IMR-90 (cell line): ENCODE measurements at regions not wholly inside any gene's neighbourhood (a gene's known extent, or its start where the extent isn't known, plus 50 kb on each side); places are given as distances from the start of the nearest gene placed in this dataset.

Experiments
- ATAC-seq: fragments of 200-7000 bp; cut with Tn5 transposase; 2 replicates; pipeline ENCODE4 v1.9.1; 2020; ENCODE audit warnings: low read depth, mild to moderate bottlenecking, moderate library complexity
- BruUV-seq: library from RNA; stranded (reverse); fragments of 400-500 nt; replicated peaks from 2 replicates; lab custom pipeline; 2021; lab: Mats Ljungman, UMichigan
- CTCF ChIA-PET: fragments of 300-600 bp; formaldehyde crosslinking; extraction: SDS; loops from one replicate; lab custom pipeline; 2021; ENCODE audit warnings: antibody characterized with exemption; lab: Yijun Ruan, JAX
- POLR2A ChIA-PET: fragments of 300-600 bp; sonication (Branson Sonifier 250); formaldehyde crosslinking; loops from one replicate; lab custom pipeline; 2022; ENCODE audit warnings: antibody characterized with exemption; ENCODE audit not compliant: unreplicated experiment; lab: Charles Lee
- DNase-seq: peaks from one replicate; pipeline ENCODE4 v3.0.0; 2013
- H2AFZ ChIP-seq: replicated peaks from 2 replicates; pipeline ENCODE3; 2013; ENCODE audit warnings: low read length, mild to moderate bottlenecking; ENCODE audit not compliant: poor library complexity
- H2AK5ac ChIP-seq: 2 replicates; pipeline ENCODE4 v1.6.1; 2013; ENCODE audit warnings: low read depth, low read length, inconsistent platforms
- H2AK9ac ChIP-seq: replicated peaks from 2 replicates; pipeline ENCODE3; 2013; ENCODE audit warnings: mild to moderate bottlenecking, low read depth, low read length, moderate library complexity; ENCODE audit not compliant: poor library complexity
- H2BK120ac ChIP-seq: 2 replicates; pipeline ENCODE4 v1.6.1; 2013; ENCODE audit warnings: low read depth, low read length, inconsistent platforms
- H2BK15ac ChIP-seq: 3 replicates; pipeline ENCODE4 v1.6.1; 2013; ENCODE audit warnings: low read depth, low read length, inconsistent platforms
- H2BK20ac ChIP-seq: 2 replicates; pipeline ENCODE4 v1.6.1; 2013; ENCODE audit warnings: low read depth, mild to moderate bottlenecking, inconsistent platforms, low read length, moderate library complexity
- H2BK5ac ChIP-seq: 2 replicates; pipeline ENCODE4 v1.6.1; 2013; ENCODE audit warnings: mild to moderate bottlenecking, low read depth, low read length, inconsistent platforms; ENCODE audit not compliant: poor library complexity, severe bottlenecking
- H3K14ac ChIP-seq: replicated peaks from 2 replicates; pipeline ENCODE4 v1.6.1; 2013; ENCODE audit warnings: low read depth, low read length, inconsistent platforms
- H3K18ac ChIP-seq: 2 replicates; pipeline ENCODE4 v1.6.1; 2013; ENCODE audit warnings: low read depth, low read length, control low read depth
- H3K23ac ChIP-seq: 2 replicates; pipeline ENCODE4 v1.6.1; 2013; ENCODE audit warnings: low read depth, low read length, inconsistent platforms
- H3K27ac ChIP-seq: 2 replicates; pipeline ENCODE4 v1.5.1; 2013; ENCODE audit warnings: mild to moderate bottlenecking, control low read depth, low read length; ENCODE audit not compliant: insufficient read depth
- H3K27me3 ChIP-seq: 2 replicates; pipeline ENCODE4 v1.6.1; 2013; ENCODE audit warnings: low read length; ENCODE audit not compliant: control insufficient read depth, insufficient read depth
- H3K36me3 ChIP-seq: 2 replicates; pipeline ENCODE4 v1.6.1; 2013; ENCODE audit warnings: low read length, mixed read lengths; ENCODE audit not compliant: control insufficient read depth, insufficient read depth
- H3K4ac ChIP-seq: 2 replicates; pipeline ENCODE4 v1.6.1; 2013; ENCODE audit warnings: low read depth, low read length, inconsistent platforms
- H3K4me1 ChIP-seq: 2 replicates; pipeline ENCODE4 v1.6.1; 2013; ENCODE audit warnings: low read length, mixed read lengths; ENCODE audit not compliant: control insufficient read depth, insufficient read depth
- H3K4me2 ChIP-seq: 2 replicates; pipeline ENCODE4 v1.6.1; 2013; ENCODE audit warnings: low read depth, mild to moderate bottlenecking, control low read depth, low read length, moderate library complexity
- H3K4me3 ChIP-seq: 2 replicates; pipeline ENCODE4 v1.5.1; 2013; ENCODE audit warnings: low read depth, mild to moderate bottlenecking, control low read depth, low read length, moderate library complexity; ENCODE audit not compliant: insufficient read depth
- H3K56ac ChIP-seq: 2 replicates; pipeline ENCODE4 v1.6.1; 2013; ENCODE audit warnings: low read length, inconsistent platforms; ENCODE audit not compliant: insufficient read depth; ENCODE audit errors: extremely low read depth
- H3K79me1 ChIP-seq, 2 experiments: 2 replicates each; pipeline ENCODE4 v1.6.1; 2013; ENCODE audit warnings: low read length in 2 of 2, inconsistent platforms in 1 of 2, low read depth in 1 of 2
- H3K9ac ChIP-seq: 2 replicates; pipeline ENCODE4 v1.6.1; 2013; ENCODE audit warnings: low read depth, low read length, control low read depth
- H3K9me1 ChIP-seq: 2 replicates; pipeline ENCODE4 v1.6.1; 2013; ENCODE audit warnings: low read length, inconsistent platforms; ENCODE audit not compliant: insufficient read depth
- H3K9me3 ChIP-seq: 2 replicates; pipeline ENCODE4 v1.6.1; 2013; ENCODE audit warnings: low read length; ENCODE audit not compliant: control insufficient read depth, insufficient read depth
- H4K20me1 ChIP-seq: 2 replicates; pipeline ENCODE4 v1.6.1; 2013; ENCODE audit warnings: low read length, inconsistent platforms; ENCODE audit not compliant: insufficient read depth
- H4K5ac ChIP-seq: 2 replicates; pipeline ENCODE4 v1.6.1; 2013; ENCODE audit warnings: mild to moderate bottlenecking, low read depth, low read length, control low read depth
- H4K8ac ChIP-seq, 2 experiments: 2 replicates each; pipeline ENCODE4 v1.6.1; 2013; ENCODE audit warnings: low read depth in 2 of 2, low read length in 2 of 2, control low read depth in 1 of 2, inconsistent platforms in 1 of 2
- H4K91ac ChIP-seq: 2 replicates; pipeline ENCODE4 v1.6.1; 2013; ENCODE audit warnings: low read depth, low read length, inconsistent platforms; ENCODE audit not compliant: insufficient read depth
- CEBPB ChIP-seq: IDR thresholded peaks from 2 replicates; pipeline ENCODE4 v1.6.1; 2012; ENCODE audit warnings: low read depth, low read length, improper control_type of control experiment
- FOS ChIP-seq: fragments of 150-350 bp; IDR thresholded peaks from 2 replicates; pipeline ENCODE4 v1.6.1; 2016; ENCODE audit warnings: low read depth, low read length
- MAFK ChIP-seq: IDR thresholded peaks from 2 replicates; pipeline ENCODE4 v1.6.1; 2012; ENCODE audit warnings: low read depth, low read length, improper control_type of control experiment
- WGBS, 2 experiments: methylation state at CpG; one replicate each; pipeline versions ENCODE4 v1.1.5 to v1.1.7; 2013; ENCODE audit warnings: missing lambda C conversion rate in 2 of 2; ENCODE audit not compliant: insufficient read length in 1 of 2; ENCODE audit errors: extremely low coverage in 2 of 2; 5-methylcytosine and 5-hydroxymethylcytosine counted together
- dilution Hi-C: fragments of 300-500 bp; cut with HindIII; formaldehyde crosslinking; loops from one replicate; pipeline ENCODE4 v1.14.3; 2018; ENCODE audit warnings: low sequenced_read_pairs; ENCODE audit not compliant: unreplicated experiment
- in situ Hi-C: fragments of 300-500 bp; cut with MboI; formaldehyde crosslinking; loops from 3 replicates; pipeline ENCODE4 v1.14.3; 2019; ENCODE audit warnings: low sequenced_read_pairs, inconsistent platforms, mixed read lengths
- intact Hi-C: fragments of 100-400 bp; cut with micrococcal nuclease; formaldehyde crosslinking; loops from 2 replicates; pipeline ENCODE4 v1.10.0; 2022

GRCh38 chr3:76307556-76307955 is 522.2 kb upstream of the ZNF717 start:
- H3K56ac ChIP-seq, result peak overlapping the region; percentile 38; the same call in 1 of the 2 replicates
- H4K5ac ChIP-seq, result peak overlapping the region; percentile 62
- H3K4me1 ChIP-seq, result peaks cover 9% of the 10 kb centered on the region
- H3K4me3 ChIP-seq, result no peak overlapping the region
- peak overlapping the region; percentile 97 for H2BK120ac ChIP-seq
- ChIA-PET POLR2A (no interaction called here), CTCF (interaction anchor here (0.6 kb wide), 1 partner anchor 180 kb away, joined by 3 read pairs; no protein-coding TSS in a partner anchor)
- H3K79me1 ChIP-seq, result no peaks in the 10 kb centered on the region; a peak in 2 of 4 replicates
- H2BK20ac ChIP-seq, result peak overlapping the region; percentile 95
- peak overlapping the region; percentile 52; the same call in 1 of the 2 replicates for H3K4me2 ChIP-seq
- peak overlapping the region; percentile 61; the same call in 1 of the 2 replicates for H3K23ac ChIP-seq
- ATAC-seq (peak; percentile 5; the same call in 1 of the 2 replicates), DNase-seq (peak; percentile 69)
- peak overlapping the region; percentile 93 for H3K4ac ChIP-seq
- WGBS, 2 experiments, result no CpG with 5 or more reads among the region's 3 CpGs
- no peaks in the 10 kb centered on the region for H3K36me3 ChIP-seq
- in situ Hi-C loops, result no loop called here
- H3K27ac ChIP-seq, result peak overlapping the region; percentile 79
- peak overlapping the region; percentile 90 for H3K14ac ChIP-seq
- H3K27me3 ChIP-seq, result no peaks in the 10 kb centered on the region
- 0 out of 2 replicates have a peak, but pooled peaks cover 8% of the 10 kb centered on the region for H3K9me1 ChIP-seq
- TF ChIP-seq FOS (peak; percentile 37; the same call in 1 of the 2 replicates), CEBPB (peak; percentile 2; the same call in 1 of the 2 replicates), MAFK (no peak; the same call in 1 of the 2 replicates)
- H3K9ac ChIP-seq, result peak overlapping the region; percentile 60; the same call in 1 of the 2 replicates
- H3K9me3 ChIP-seq, result no peaks in the 10 kb centered on the region
- intact Hi-C loops, result loop anchor here (5.0 kb wide), 1 partner anchor 265 kb away; no protein-coding TSS in a partner anchor
- dilution Hi-C loops, result no loop called here
- H2BK5ac ChIP-seq, result peak overlapping the region; percentile 91
- peak overlapping the region; percentile 35; the same call in 1 of the 3 replicates for H2BK15ac ChIP-seq
- H2AK5ac ChIP-seq, result peak overlapping the region; percentile 86
- H3K18ac ChIP-seq, result peak overlapping the region; percentile 99
- H2AFZ ChIP-seq, result peak overlapping the region; percentile 7
- H4K91ac ChIP-seq, result peak overlapping the region; percentile 87
- H4K20me1 ChIP-seq, result no peaks in the 10 kb centered on the region
- no peak overlapping the region for H2AK9ac ChIP-seq
- no TSS peak for BruUV-seq
- peak overlapping the region; percentile 84 to 85; a peak in 3 of 4 replicates for H4K8ac ChIP-seq
